ENCODE measurements at regions not wholly inside any gene's neighbourhood (a gene's known extent, or its start where the extent isn't known, plus 50 kb on each side); places are given as distances from the start of the nearest gene placed in this dataset.

- no peaks in the 10 kb centered on the region for H3K36me3 ChIP-seq (replicated peaks; ENCODE audit: insufficient read depth, low read length)
- H3K4me2 ChIP-seq (ENCODE audit: low read depth, low read length): no peak overlapping the region
- no peak for DNase-seq
- no peaks in the 10 kb centered on the region for H3K9me3 ChIP-seq (replicated peaks; ENCODE audit: insufficient read depth, low read length)
- no peaks in the 10 kb centered on the region for H3K79me2 ChIP-seq (ENCODE audit: low read length)
- H3K9ac ChIP-seq (ENCODE audit: low read length): no peak overlapping the region
- H3K9me2 ChIP-seq (replicated peaks; ENCODE audit: insufficient read depth, low read length): no peaks in the 10 kb centered on the region
- H3K4me1 ChIP-seq (ENCODE audit: low read length): no peaks in the 10 kb centered on the region
- H3K4me3 ChIP-seq (ENCODE audit: low read length): no peak overlapping the region
- no peak overlapping the region for H2AFZ ChIP-seq (ENCODE audit: low read length)
- no peaks in the 10 kb centered on the region for H4K20me1 ChIP-seq (ENCODE audit: insufficient read depth, low read length)
- H3F3A ChIP-seq (ENCODE audit: insufficient read depth, low read length): no peaks in the 10 kb centered on the region
- TF ChIP-seq CTCF (IDR thresholded peaks at IDR 0.05; ENCODE audit: low read length) (no peak), EZH2phosphoT487 (IDR thresholded peaks at IDR 0.05; ENCODE audit: low read length) (no peak), EZH2 (optimal IDR thresholded peaks at IDR 0.05; ENCODE audit: low read depth, low read length) (no peak)
- peaks cover 42% of the 10 kb centered on the region for H3K27me3 ChIP-seq (replicated peaks; ENCODE audit: insufficient read depth, low read length)
- H3K27ac ChIP-seq (ENCODE audit: low read length): no peak overlapping the region
These were observed 946.9 kb downstream of the BRD1 start for GRCh38 chr22:48880749-48881148.

DNA sequence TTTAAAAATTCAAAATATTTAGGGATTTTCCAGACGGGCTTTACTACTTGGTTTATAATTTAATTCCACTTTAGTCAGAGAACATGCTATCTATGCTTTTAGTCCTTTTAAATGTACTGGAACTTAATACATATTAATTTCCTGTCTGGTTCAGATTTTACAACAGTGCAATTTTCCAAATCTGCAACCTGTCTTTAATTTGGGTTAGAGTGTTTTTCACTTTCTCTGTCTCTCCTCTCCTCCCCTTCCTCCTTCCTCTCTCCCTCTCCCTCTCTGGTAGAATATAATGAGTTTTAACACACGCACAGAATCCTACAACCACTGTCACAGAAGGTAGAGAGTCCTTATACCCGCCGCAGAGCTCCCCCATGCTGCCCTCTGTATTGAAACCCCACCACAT lies 950.7 kb downstream of the BRD1 start:
- no peak overlapping the region for H3K4me3 ChIP-seq (ENCODE audit: low read length)
- no peak overlapping the region for H3K9ac ChIP-seq (ENCODE audit: low read length)
- no peak overlapping the region for H3K27ac ChIP-seq (ENCODE audit: low read length)
- H3K4me2 ChIP-seq (ENCODE audit: low read depth, low read length): no peak overlapping the region
- no peak for DNase-seq
- H3F3A ChIP-seq (ENCODE audit: insufficient read depth, low read length): no peaks in the 10 kb centered on the region
- H3K9me3 ChIP-seq (replicated peaks; ENCODE audit: insufficient read depth, low read length): no peaks in the 10 kb centered on the region
- no peak overlapping the region for H2AFZ ChIP-seq (ENCODE audit: low read length)
- no peaks in the 10 kb centered on the region for H3K4me1 ChIP-seq (ENCODE audit: low read length)
- no peaks in the 10 kb centered on the region for H4K20me1 ChIP-seq (ENCODE audit: insufficient read depth, low read length)
- TF ChIP-seq EZH2phosphoT487 (IDR thresholded peaks at IDR 0.05; ENCODE audit: low read length) (no peak), CTCF (IDR thresholded peaks at IDR 0.05; ENCODE audit: low read length) (no peak), EZH2 (optimal IDR thresholded peaks at IDR 0.05; ENCODE audit: low read depth, low read length) (no peak)
- H3K79me2 ChIP-seq (ENCODE audit: low read length): no peaks in the 10 kb centered on the region
- no peaks in the 10 kb centered on the region for H3K9me2 ChIP-seq (replicated peaks; ENCODE audit: insufficient read depth, low read length)
- peaks cover 36% of the 10 kb centered on the region for H3K27me3 ChIP-seq (replicated peaks; ENCODE audit: insufficient read depth, low read length)
- no peaks in the 10 kb centered on the region for H3K36me3 ChIP-seq (replicated peaks; ENCODE audit: insufficient read depth, low read length)

DNA sequence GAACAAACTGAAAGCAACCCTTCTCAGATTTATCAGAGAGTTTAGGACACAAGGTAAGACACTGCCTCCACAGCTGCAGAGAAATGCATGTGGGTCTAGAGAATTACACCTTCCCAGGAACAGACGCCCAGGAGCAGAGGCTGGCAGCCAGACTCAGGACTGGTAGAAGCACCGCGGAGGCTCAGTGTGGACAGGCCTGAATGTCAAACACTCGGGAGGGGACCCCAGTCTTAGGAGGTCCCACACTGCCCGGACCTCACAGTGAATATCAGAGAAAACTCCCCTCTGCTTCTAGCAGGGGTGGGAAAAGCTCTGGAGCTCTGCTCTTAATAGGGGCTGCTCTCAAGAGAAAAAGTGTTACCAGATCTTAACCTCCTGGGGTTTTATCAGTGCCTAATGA lies 952.7 kb downstream of the BRD1 start:
- H3K9me2 ChIP-seq (replicated peaks; ENCODE audit: insufficient read depth, low read length): no peaks in the 10 kb centered on the region
- H3K79me2 ChIP-seq (ENCODE audit: low read length): no peaks in the 10 kb centered on the region
- H3K36me3 ChIP-seq (replicated peaks; ENCODE audit: insufficient read depth, low read length): no peaks in the 10 kb centered on the region
- H3K4me3 ChIP-seq (ENCODE audit: low read length): no peak overlapping the region
- H3K9ac ChIP-seq (ENCODE audit: low read length): no peak overlapping the region
- H3K4me1 ChIP-seq (ENCODE audit: low read length): no peaks in the 10 kb centered on the region
- no peak overlapping the region for H3K4me2 ChIP-seq (ENCODE audit: low read depth, low read length)
- TF ChIP-seq EZH2phosphoT487 (IDR thresholded peaks at IDR 0.05; ENCODE audit: low read length): no peak
- TF ChIP-seq CTCF (IDR thresholded peaks at IDR 0.05; ENCODE audit: low read length): no peak
- TF ChIP-seq EZH2 (optimal IDR thresholded peaks at IDR 0.05; ENCODE audit: low read depth, low read length): no peak
- peaks cover 56% of the 10 kb centered on the region for H3K27me3 ChIP-seq (replicated peaks; ENCODE audit: insufficient read depth, low read length)
- no peak overlapping the region for H3K27ac ChIP-seq (ENCODE audit: low read length)
- H3F3A ChIP-seq (ENCODE audit: insufficient read depth, low read length): no peaks in the 10 kb centered on the region
- no peaks in the 10 kb centered on the region for H4K20me1 ChIP-seq (ENCODE audit: insufficient read depth, low read length)
- H3K9me3 ChIP-seq (replicated peaks; ENCODE audit: insufficient read depth, low read length): no peaks in the 10 kb centered on the region
- no peak for DNase-seq
- H2AFZ ChIP-seq (ENCODE audit: low read length): no peak overlapping the region

All from MM.1S (cell line).